HEK293 (cell line): ENCODE measurements at regions not wholly inside any gene's neighbourhood (a gene's known extent, or its start where the extent isn't known, plus 50 kb on each side); places are given as distances from the start of the nearest gene placed in this dataset.

Source experiments
- CTCF ChIP-seq: fragments of 450-650 bp; formaldehyde crosslinking; IDR thresholded peaks from 2 replicates; pipeline ENCODE4 v1.5.1; 2016; ENCODE audit warnings: missing biosample characterization, missing genetic modification characterization
- KLF8 ChIP-seq: fragments of 450-650 bp; formaldehyde crosslinking; IDR thresholded peaks from 2 replicates; pipeline ENCODE4 v1.5.1; 2016; ENCODE audit warnings: missing biosample characterization, missing genetic modification characterization
- ZBTB1 ChIP-seq: fragments of 450-650 bp; formaldehyde crosslinking; IDR thresholded peaks from 2 replicates; pipeline ENCODE4 v1.5.1; 2016; ENCODE audit warnings: missing biosample characterization, missing genetic modification characterization
- ZBTB10 ChIP-seq: fragments of 450-650 bp; formaldehyde crosslinking; IDR thresholded peaks from 2 replicates; pipeline ENCODE4 v1.5.1; 2016; ENCODE audit warnings: missing biosample characterization, missing genetic modification characterization
- ZBTB6 ChIP-seq: fragments of 450-650 bp; formaldehyde crosslinking; IDR thresholded peaks from 2 replicates; pipeline ENCODE4 v1.5.1; 2017; ENCODE audit warnings: missing biosample characterization, missing genetic modification characterization
- ZNF157 ChIP-seq: fragments of 450-650 bp; formaldehyde crosslinking; IDR thresholded peaks from 2 replicates; pipeline ENCODE4 v1.5.1; 2016; ENCODE audit warnings: missing biosample characterization, missing genetic modification characterization
- ZNF423 ChIP-seq: fragments of 450-650 bp; formaldehyde crosslinking; IDR thresholded peaks from 2 replicates; pipeline ENCODE4 v1.5.1; 2016; ENCODE audit warnings: missing biosample characterization, missing genetic modification characterization
- ZNF521 ChIP-seq: fragments of 450-650 bp; formaldehyde crosslinking; IDR thresholded peaks from 2 replicates; pipeline ENCODE4 v1.5.1; 2017; ENCODE audit warnings: missing biosample characterization, mild to moderate bottlenecking, missing genetic modification characterization
- ZNF747 ChIP-seq: fragments of 450-650 bp; formaldehyde crosslinking; IDR thresholded peaks from 2 replicates; pipeline ENCODE4 v1.5.1; 2016; ENCODE audit warnings: missing biosample characterization, missing genetic modification characterization
- ZNF76 ChIP-seq: fragments of 450-650 bp; formaldehyde crosslinking; IDR thresholded peaks from 2 replicates; pipeline ENCODE4; 2016; ENCODE audit warnings: low read depth, missing biosample characterization, missing genetic modification characterization, borderline replicate concordance

- no peak for TF ChIP-seq ZNF423
- no peak for TF ChIP-seq ZBTB1 (tag by site-specific recombination)
- no peak for TF ChIP-seq ZNF521 (tag by site-specific recombination)
- no peak for TF ChIP-seq ZNF76 (tag by site-specific recombination)
- no peak for TF ChIP-seq ZNF747 (tag by site-specific recombination)
- TF ChIP-seq ZNF157 = no peak
- TF ChIP-seq ZBTB10 = no peak
- no peak for TF ChIP-seq CTCF (tag by site-specific recombination)
- no peak for TF ChIP-seq ZBTB6
- TF ChIP-seq KLF8 (tag by site-specific recombination) = no peak
Observed at GRCh38 chr3:56928379-56929068, 126.8 kb upstream of the ARHGEF3 start.
